Inflammatory macrophage treated with lipopolysaccharide for 4 hours (primary cell): ENCODE measurements at regions not wholly inside any gene's neighbourhood (a gene's known extent, or its start where the extent isn't known, plus 50 kb on each side); places are given as distances from the start of the nearest gene placed in this dataset.

Source experiments
- DNase-seq: peaks from one replicate; pipeline ENCODE4 v3.0.0-alpha.2; 2020

DNA sequence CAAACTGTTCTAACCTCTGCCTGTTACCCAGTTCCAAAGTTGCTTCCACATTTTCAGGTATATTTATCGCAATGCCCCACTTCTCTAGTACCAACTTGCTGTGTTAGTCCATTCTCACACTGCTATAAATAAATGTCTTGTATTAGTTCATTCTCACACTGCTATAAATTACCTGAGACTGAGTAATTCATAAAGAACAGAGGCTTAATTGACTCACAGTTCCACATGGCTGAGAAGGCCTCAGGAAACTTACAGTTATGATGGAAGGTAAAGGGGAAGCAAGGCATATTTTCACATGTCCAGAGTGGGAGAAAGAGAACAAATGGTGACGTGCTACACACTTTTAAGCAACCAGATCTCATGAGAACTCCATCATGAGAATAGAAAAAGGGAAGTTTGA, 130.4 kb upstream of the C11orf87 start:
- DNase-seq = no peak

DNA sequence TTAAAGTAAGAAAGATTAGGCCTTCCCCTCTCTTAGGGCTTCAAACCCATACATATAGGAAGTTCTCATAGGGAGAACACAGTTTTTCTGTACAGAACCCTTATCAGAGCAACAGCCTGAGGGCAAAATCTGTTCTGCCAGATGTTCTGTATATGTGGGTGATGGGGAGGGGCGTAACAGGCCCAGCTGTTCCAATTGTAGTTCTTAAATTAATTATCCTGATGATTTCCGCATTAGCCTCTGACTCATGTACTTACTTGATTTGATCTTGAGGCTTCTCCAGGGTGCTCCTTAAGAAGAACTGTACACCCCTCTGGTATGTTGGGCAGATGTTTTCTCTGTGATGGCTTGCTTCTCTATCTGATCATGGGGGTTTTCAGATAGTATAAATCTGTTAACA, 123.1 kb upstream of the C11orf87 start:
- DNase-seq = no peak

DNA sequence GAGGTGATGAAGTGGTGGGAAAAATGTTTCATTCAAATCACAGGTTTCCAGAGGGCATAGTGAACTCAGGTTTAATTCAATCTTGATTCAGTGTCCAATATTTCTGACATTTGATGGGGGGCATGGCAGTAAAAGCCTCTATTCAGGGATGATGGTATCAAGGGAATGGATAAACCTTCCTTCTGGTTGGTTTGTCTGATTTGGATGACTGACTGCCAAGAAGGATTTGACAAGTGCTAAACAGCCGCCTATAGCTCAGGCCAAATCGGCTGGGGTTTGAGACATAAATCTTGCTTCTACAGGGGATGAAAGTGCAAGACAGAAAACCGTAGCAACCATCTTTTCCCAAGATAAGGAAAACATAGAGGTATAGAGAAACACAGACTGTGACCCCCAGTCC, 121.8 kb upstream of the C11orf87 start:
- DNase-seq = no peak

DNA sequence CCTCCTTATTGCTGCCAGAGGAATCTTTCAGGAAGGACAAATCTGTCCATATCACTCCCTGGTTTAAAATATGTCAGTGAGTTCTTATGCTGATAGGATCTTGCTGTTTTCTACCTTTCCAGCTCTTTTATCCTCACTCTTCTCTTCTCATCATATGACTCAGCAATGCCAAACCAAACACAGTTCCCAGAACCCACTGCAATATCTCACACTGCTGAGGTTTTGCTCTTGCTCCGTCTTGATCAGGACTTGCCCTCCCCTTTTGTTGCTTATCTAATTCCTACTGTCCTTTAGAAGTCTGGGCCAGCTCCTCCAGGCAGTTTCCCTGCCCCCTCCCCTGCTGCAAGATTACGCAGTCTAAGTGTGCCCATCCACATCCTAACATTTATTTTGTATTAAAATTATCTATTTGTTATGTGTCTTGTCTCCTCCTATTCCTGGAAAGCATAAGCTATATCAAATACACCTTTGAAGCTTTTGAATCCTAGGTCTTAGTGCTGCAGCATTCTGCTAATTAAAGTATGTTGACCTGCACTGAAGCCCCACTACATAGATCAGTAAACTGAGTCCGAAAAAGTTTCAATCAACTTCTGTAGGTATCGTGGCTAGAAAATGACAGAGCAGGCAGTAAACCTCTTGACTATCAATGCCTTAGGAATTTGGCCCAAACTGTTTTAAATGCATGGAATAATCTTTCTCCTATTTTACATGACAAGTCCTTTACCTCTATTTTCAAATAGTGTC, 119.2 kb upstream of the C11orf87 start:
- no peak for DNase-seq

DNA sequence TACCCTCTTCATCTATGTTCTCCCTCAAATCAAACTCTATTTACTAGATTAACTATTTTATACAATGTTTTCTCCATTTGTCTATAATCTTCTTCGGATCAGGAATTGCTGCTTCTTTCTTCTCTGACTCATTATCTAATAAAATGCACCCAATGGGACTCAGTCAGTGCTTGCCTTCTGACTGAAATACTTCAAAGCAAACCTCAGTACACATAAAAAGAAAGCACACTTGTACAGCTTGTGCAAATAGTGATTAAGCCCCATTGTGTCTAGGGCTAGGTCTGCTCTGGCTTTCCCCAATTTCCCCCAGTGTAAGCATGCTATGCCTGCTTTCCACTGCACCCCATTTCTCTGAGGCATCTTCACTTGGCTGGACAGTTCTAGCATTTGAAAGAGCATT, 118.6 kb upstream of the C11orf87 start:
- no peak for DNase-seq

DNA sequence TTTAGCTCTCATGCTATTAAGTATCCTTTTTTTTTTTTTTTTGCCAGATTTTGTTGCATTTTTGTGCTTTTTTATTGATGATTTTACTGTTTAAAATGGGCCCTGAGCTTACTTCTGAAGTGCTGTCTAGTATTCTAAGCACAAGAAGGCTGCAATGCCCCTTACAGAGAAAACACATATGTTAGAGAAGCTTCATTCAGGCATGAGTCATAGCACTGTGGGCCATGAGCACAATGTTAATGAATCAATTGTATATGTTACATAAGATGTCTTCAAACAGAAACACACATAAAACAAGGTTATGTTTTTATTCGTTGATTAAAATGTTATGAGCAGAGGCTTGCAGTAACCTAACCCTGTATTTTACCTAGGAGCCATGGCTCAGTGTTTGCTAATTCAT, 117.8 kb upstream of the C11orf87 start:
- DNase-seq = no peak

DNA sequence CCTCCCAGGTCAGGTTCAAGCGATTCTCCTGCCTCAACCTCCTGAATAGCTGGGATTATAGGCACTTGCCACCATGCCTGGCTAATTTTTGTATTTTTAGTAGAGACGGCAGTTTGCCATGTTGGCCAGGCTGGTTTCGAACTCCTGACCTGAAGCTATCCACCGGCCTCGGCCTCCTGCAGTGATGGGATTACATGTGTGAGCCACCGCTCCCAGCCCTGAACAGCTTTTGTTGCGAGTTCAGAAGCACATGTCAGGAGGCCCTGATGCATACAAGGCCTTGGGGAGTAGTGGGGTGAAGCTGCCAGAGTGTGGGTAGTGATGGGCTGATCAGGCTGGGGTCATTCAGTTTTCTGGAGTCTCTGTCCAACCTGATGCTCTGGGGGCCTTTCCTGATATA, 117.0 kb upstream of the C11orf87 start:
- DNase-seq = no peak

DNA sequence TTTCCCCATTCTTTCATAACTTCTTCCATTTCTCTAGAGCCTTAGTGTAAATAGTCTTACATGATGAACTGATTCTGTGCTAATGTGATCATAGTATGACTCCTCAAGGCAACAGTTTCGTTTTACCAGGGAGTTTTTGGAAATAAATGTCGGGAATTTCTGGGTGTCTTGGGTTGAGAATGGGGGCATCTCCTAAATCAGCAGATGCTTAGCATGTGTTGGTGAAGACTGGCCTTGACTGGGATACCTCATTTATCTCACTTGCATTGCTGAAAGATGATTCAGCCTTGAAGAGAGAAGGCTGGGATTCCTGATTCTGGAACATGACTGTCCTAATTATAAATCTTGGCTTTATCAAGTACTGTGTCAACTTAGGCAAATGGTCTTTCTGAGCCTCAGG, 115.7 kb upstream of the C11orf87 start:
- DNase-seq = no peak

DNA sequence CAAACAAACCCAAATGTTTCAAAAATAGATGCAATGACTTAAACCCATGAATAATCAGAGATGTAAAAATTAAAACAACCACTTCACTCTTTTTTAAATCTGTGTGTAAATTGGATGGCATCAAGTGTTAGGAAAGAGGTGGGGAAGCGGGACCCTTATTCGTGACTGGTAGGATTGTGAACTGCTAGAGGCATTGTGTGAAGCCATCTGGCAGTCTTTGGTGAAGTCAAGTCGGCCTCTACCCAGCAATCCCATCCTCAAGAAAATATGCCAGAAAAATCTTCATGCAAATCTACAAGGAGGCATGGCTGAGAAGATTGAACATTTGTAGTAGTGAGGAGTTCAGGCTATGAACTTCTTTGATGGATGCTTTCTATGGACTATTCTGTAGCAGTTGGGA, 114.6 kb upstream of the C11orf87 start:
- DNase-seq = no peak

DNA sequence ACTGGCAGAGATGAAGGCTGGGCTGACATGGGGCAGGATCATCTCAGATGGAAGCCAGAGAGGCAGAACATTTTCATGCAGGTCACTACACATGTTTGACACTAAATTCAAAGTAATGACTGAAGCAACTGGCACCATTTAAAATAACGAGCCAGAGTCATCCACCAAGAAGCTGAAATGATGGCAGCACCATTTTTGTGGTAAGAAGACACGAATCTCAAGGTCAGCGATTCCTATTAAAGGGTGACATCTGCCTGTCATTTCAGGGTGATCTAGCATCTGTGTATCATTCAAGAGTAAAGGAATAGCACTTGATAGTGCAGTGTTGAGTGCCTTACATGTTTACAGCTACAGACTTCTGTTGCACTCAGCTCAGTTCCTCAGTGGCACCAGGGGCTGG, 113.4 kb upstream of the C11orf87 start:
- no peak for DNase-seq

DNA sequence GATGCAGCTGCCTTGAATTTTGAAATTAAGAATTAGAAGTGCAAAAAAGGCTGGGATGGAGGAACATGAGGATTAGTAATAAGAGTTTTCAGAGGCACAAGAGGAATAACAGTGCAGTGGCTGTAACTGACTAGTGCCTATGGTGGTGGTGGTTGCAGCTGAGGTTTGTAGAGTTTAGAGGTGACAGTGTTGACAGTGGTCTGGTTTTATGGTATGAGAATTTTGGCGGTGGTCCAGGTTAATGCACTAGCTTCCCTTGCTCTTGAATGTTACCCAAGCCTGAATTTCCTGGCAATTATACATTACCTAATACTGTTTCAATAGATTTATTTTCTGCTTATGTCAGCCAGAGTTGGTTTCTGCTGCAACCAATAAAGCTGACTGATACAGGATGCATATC, 112.8 kb upstream of the C11orf87 start:
- DNase-seq = no peak

DNA sequence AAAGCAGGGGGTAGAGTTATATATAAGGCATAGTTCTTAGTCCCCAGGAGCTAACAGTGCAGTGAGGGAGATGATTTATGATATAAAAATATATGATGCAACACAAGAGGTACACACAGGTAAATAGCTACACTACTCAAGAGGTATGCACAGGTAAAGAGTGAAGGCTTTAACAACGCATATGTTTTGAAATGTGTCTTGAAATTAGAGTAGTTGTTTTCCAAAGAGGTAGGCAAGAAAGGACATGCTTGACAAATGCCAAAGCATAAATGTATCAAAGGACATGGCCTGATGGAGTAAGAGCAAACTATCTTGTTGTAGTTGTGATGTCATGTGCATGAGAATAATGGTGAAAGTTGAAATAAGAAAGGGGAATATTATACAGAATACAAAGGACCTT, 104.3 kb upstream of the C11orf87 start:
- no peak for DNase-seq

DNA sequence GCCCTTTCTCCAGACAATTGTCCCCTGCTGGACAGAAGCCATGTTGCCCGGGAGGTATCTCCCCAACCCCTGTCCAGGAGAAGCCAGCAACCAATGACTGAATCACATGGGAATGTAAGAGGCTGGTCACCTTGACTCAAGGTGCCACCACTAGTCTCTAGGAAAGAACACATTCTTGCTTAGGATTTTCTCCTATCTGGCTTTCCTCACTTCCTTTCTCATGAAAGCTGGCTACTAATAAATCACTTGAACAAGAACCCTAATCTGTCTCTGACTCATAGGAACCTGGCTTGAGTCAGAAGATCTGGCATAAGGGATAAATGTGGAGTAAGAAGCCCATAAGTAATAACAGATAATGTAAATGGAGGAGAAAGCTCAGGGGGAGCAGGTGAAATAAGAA, 101.4 kb upstream of the C11orf87 start:
- DNase-seq = no peak

DNA sequence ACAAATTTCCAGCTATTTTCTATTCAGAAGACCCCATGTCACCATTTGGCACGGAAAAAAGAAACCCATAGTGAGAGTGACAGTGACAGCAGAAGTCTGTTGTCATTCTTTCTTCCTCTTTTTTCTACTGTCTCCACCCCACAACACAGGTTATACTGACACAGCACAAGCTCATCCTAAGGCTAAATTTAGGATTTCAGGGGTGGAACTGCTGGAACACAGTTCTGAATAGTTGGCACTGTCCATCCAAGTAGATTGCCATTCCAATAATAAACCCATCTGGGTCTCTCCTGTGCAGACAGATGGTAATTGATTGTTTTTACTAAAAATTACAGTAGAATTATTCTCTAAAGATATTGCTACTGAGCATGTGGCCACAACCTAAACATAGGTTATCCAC, 95.2 kb upstream of the C11orf87 start:
- DNase-seq = no peak

DNA sequence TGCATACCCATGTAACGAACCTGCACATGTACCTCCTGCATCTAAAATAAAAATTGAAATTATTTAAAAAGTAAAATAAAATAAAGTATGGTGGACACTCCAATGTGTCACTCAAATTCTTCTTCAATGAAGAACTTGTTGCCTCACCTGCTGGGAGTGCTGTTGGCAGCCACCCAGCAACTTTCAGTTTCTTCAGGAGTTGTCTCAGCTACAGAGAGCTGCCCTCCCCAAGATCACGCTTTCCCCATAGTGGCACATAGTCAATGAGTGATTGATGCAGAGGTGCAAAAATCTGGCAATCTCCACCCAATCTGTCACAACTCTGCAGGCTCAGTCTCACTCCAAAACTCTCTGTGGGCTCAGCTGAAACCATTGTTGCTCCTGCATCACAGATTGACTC, 92.3 kb upstream of the C11orf87 start:
- no peak for DNase-seq

DNA sequence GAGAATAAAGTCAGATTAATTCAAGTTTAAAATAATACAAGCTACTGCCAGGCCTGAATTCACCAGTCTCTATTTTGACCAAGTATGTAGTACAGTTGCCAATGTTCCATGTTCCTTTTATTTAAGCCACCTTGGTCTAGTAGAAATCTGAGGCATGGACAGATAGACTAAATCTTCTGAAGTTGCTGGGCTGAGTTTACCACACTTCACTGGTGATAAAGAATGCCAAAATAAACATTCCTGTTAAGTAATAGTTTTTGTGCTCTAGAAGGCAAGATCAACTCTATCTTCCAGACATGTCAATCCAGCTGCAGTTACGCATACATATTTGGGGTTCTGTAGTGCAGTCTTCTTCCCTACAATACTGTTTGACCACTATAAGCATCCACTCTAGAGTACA, 83.9 kb upstream of the C11orf87 start:
- DNase-seq = no peak

DNA sequence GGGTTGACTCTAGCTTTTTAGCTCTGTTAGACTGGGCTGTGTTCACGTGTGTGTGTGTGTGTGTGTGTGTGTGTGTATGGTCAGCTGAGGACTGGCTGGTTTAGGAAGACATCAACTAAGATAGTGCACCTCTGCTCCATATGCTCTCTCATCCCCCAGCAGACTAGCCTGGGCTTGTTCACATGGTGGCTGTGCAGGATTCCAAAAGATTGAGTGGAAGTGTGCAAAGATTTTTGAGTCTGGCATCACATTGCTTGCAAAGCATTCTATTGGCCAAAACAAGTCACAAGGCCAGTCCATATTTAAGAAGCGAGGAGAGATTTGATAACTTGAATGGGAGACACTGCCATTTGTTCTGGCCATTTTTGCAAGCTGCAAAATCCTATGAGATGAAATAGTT, 79.7 kb upstream of the C11orf87 start:
- no peak for DNase-seq

DNA sequence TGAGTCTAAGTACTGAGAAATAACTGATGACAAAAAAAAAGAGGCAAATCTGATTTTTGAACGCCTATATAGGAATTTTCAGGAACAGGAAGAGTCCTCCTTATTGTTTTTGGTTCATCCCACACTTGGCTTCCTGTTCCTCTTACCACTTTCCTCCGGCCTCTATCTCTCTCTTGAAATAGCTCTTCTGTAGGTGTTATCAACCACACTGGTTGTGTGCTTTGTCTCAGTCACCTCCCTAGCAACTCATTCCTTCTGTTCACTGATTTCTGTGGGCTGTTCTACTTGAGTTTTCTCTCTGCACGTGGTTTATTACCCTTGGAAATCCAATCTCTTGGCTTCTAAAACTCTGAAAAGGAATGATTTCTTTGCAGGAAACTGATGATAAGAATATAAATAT, 78.7 kb upstream of the C11orf87 start:
- DNase-seq = no peak

DNA sequence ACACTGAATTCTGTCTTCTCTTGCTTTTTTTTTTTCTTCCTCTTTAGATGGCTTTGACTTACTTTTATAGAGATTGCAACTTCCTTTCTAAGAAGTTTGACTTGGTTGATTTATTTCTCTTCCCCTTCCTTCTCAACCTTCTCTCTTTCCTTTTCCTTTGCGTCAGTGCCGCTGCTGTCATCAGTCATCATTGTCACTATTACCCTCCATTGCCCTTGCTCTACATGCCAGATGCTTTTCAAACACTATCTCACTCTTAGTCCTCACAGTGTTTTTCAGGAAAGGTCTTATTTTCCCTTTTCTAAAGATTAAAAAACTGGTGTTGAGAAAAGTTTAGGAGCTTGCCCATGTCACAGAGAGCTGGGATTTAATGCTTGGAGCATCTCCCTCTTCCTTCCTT, 74.7 kb upstream of the C11orf87 start:
- no peak for DNase-seq

DNA sequence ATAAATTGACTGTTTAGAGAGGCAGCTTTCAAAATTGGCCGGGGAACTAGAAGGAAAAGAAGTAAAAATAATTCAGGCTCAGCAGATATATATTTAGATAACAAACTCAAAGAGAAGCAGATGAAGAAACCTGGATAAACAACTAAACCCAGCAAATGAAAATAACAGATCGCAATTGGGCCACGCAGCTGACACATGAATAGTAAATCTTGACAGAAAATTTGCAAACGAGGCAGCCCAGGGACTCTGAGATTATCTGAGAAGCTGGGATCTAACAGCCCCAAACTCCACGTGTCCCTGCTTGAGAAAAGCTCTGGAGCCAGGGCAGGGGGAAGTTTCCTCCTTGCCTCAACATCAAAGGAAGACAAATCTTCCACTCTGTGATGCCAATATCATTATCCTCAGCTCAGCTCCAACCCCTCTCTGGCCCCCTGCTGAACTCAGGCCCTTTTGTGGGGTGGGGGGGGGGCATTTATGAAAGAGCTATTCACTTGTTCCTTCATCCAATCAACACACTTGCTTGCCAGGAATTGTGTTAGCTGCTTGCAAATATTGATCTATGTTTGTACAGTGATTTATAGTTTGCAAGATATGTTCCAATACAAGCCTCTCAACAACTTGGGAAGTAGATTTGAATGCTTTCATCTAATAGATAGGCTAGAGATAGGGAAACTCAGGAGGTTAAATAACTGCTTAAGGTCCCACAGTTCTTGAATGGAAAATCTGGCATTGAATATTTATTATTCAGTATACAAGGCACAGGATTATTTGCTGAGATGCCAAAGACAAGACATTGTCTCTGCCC, 72.5 kb upstream of the C11orf87 start:
- no peak for DNase-seq

DNA sequence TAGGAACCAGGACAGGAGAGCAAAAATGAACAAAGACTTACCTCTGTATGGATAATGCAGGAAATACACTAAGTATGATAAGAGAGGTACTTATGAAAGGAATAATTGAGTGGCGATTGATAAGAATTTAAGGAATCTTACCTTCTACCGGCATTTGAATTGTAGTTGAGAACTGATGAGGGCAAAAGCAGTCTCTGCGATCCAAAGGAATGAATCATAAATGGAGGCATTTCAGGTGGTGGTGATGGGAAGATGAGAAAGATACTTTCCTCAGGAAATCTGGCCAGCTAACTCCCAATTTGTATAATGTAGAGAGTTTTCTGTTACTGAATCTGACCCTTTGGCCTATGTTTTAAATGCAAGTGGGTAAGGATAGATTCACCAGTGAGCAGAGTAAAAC, 71.9 kb upstream of the C11orf87 start:
- DNase-seq = no peak

DNA sequence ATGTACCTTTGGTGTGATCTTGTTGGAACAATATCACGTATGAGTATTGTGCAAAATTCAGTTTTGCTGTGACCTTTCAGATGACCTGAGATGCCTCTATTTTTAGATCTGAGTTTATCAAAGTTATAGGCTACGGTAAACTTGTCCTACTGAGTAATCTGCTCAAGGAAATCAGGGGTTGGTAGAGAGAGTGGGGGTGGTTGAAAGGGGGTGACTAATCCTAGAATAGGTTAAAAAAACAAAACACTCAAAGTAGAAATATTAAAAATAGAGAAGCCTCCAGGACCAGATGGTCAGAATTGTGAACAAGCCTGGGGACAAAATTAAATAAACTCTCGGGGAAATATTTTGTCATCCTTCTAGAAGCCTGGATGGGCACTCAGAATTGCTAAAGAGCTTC, 59.9 kb upstream of the C11orf87 start:
- DNase-seq = no peak

DNA sequence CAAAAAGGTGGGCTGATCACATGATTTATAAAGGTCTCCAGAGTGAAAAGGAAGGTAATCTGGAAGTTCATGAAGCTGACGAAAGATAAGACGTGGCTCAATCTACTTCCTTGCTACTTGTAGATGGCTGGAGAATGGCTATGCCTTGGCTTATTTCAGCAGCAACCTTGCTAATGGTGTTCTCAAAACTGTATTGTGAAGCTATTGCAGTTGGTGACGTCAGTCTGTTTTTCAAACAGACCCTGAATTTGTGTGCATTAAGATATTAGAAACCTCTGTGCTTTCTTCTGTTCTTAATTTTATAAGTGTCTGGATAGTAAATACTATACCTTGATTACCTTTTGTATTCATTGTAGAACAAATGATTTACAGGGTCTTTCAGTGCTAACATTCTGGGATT, 58.3 kb upstream of the C11orf87 start:
- DNase-seq = no peak

DNA sequence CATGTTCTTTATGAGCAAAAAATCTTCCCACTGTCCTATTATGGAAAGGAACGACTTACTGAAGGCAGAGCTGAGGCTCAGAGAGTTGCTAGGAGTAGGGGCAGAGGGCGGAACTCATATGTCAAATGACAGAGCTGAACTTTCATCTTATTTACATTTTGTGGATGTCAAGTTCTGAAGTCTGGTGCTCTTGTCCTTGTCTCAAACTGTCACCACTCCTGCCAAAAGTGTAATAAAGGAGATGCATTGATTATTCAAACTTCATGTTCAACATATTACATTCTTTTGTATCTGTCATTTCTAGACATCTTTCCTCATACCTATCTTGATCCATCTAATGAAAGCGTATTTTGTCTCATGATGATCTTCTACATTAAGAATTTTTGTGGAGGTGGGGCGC, 57.1 kb upstream of the C11orf87 start:
- DNase-seq = no peak
